ENCODE measurements at regions not wholly inside any gene's neighbourhood (a gene's known extent, or its start where the extent isn't known, plus 50 kb on each side); places are given as distances from the start of the nearest gene placed in this dataset.

DNA sequence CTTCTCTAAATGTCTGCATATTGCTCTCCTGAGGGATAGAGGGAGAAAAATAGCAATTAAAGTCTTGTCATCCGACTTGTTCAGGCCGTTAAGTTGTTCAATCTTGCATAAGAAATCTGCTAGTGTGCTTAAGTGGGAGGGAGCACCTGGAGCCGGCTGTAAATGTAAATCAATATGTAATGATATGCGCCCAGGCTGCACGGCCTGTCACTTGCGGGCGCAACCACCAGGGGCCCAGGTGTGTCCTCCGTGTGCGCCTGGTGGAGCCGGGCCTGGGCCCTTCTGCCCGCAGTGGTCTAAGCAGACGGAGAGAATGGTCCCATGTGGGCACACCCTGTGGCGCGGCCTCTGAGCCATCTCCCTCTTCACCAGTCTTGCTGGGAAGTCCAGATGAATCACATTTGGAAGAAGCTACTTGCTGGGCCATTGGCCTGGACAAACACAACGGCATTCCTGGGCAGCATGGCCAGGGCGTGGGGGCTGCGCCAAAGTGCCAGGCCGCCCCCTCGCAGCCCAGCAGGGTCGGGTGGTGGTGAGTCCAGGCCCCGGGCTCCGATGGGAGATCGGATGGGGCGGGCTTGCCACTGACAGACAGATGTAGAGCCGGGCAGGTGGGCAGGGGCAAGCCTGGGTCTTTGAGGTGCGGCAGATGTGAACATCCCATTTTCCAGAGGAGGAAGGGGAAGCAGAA, 193.3 kb upstream of the C14orf180 start:
- TF ChIP-seq TCF12 (IDR thresholded peaks at IDR 0.05) (no peak), JUND (IDR thresholded peaks at IDR 0.05) (no peak), CTCF (IDR thresholded peaks at IDR 0.05) (no peak), NRF1 (IDR thresholded peaks at IDR 0.05; ENCODE audit: low read depth, low read length) (no peak), RXRA (IDR thresholded peaks at IDR 0.05; ENCODE audit: borderline replicate concordance, low read depth) (no peak), TAF1 (IDR thresholded peaks at IDR 0.05; ENCODE audit: borderline replicate concordance, low read depth, low read length) (no peak)
- TF ChIP-seq, protein P1, sequence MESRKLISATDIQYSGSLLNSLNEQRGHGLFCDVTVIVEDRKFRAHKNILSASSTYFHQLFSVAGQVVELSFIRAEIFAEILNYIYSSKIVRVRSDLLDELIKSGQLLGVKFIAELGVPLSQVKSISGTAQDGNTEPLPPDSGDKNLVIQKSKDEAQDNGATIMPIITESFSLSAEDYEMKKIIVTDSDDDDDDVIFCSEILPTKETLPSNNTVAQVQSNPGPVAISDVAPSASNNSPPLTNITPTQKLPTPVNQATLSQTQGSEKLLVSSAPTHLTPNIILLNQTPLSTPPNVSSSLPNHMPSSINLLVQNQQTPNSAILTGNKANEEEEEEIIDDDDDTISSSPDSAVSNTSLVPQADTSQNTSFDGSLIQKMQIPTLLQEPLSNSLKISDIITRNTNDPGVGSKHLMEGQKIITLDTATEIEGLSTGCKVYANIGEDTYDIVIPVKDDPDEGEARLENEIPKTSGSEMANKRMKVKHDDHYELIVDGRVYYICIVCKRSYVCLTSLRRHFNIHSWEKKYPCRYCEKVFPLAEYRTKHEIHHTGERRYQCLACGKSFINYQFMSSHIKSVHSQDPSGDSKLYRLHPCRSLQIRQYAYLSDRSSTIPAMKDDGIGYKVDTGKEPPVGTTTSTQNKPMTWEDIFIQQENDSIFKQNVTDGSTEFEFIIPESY (IDR thresholded peaks at IDR 0.05; ENCODE audit: borderline replicate concordance, low read depth), result no peak

Measured in SK-N-SH (cell line).